DMS153 (cell line): ENCODE measurements at regions not wholly inside any gene's neighbourhood (a gene's known extent, or its start where the extent isn't known, plus 50 kb on each side); places are given as distances from the start of the nearest gene placed in this dataset.
A peak's percentile ranks its signal among the peaks of the same experiment; 100 is the strongest.

Experiments used
- DNase-seq: peaks from one replicate; lab custom pipeline; 2025; lab: John Stamatoyannopoulos, UW

GRCh38 chr1:39107341-39108290 lies 81.5 kb downstream of the NDUFS5 start:
- no peak for DNase-seq

DNA sequence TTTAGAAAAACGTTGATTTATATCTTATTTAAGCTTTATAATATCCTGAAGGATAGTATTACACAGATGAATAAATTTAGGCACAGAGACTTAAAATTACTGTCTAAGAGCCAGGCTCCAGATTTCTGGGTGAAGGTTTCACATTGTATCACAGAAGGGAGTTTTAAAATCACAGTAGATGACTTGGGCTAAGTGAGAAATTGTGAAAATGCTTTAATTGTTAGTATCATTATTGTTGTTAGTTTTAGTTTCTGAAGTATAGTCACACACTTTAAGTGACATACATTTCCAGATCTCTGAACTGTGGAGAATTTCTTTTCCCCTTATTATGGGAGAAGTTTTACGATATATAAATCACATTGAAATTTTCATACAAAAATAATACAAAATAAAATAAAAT lies 83.5 kb downstream of the NDUFS5 start:
- no peak for DNase-seq

- DNase-seq, result no peak
Measured at GRCh38 chr1:39110325-39110851, 84.2 kb downstream of the NDUFS5 start.

GRCh38 chr1:39110882-39111281 lies 84.7 kb downstream of the NDUFS5 start:
- DNase-seq, result no peak

DNA sequence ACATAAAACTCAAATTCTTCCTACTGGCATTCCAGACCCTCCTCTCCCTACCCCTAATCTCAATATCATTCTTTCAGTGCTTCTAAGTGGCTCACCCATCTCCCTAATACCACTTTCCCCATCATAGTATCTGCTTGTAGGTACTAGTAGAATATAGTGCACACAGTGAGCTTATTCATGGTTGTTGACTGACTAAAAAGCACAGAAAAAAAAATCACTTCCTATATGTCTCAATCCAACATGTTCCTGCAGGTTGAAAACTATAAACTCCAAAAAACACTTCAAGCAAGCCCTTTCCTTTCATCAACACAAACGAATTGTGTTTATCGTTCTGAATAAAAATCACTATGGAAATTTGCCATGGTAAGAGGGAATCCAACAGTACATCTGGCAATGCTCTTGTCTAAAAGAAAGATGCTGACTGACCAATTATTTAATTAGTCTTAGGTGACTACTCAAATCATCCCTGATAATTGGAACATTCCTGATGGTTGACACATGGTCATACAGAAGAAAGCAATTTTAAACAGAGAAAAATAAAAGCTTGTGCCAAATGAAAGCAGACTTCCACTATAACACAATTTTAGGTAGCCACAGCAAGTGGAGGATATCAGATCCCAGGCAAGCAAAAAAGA lies 87.1 kb downstream of the NDUFS5 start:
- DNase-seq, result no peak

DNA sequence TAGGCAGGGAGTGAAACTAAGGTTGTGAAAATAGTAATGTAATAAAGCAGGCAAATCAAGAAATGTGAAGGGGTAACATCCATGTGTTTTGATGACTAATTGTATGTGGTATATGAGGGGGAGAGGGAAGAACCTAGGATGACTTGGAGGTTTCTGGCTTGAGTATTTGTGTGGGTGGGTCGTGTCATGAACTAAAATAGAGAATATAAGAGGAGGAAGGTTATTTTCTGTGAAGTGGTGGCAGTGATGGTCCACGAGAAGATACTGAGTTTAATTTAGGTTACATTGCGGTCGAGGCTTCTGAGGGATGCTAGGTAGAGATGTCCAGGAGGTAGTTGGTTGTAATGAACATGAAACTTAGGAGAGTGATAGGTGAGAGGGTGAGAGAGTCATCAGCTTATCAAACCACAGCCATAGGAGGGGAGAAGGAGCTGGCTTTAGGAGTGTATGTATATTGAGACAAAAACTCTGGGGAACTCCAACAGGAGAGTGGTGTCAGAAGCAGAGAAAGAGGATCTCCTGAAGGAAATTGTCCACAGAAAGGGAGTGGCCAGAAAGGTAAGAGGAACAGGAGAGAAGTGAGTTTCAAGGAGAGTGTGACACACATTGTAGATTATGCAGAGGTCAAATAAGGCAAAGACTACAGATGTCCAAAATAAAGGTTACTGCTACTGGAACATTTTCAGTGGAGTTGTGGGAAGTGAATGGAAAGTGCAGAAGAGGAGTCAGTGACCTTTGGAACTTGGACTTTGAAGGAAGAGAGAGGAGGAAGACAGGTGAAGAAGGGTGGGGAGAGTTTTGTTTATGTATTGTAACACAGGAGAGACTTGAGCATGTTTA lies 89.0 kb upstream of the MACF1 start:
- DNase-seq, result no peak

DNA sequence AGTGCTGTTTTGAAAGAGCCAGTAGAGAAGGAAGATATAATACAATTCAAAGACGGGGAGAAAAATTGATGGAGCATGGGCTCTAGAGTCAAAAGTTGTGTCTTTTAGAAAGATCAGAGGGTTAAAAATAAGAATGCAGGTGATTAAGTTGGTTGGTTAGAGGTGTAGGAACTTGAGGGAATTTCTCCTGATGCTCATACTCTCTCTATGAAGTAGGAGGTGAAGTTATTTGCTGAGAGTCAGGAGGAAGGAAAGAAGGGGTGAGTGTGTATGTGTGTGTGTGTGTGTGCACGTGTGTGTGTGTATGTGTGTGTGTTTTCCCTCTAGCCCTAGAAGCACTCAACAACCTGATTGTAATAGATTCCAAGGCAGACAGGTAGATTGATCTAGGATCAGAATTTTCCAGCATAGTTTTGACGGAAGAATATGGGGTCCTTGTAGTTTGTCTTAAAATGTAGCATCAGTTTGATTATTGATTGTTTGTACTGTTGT lies 88.3 kb upstream of the MACF1 start:
- DNase-seq, result no peak

DNA sequence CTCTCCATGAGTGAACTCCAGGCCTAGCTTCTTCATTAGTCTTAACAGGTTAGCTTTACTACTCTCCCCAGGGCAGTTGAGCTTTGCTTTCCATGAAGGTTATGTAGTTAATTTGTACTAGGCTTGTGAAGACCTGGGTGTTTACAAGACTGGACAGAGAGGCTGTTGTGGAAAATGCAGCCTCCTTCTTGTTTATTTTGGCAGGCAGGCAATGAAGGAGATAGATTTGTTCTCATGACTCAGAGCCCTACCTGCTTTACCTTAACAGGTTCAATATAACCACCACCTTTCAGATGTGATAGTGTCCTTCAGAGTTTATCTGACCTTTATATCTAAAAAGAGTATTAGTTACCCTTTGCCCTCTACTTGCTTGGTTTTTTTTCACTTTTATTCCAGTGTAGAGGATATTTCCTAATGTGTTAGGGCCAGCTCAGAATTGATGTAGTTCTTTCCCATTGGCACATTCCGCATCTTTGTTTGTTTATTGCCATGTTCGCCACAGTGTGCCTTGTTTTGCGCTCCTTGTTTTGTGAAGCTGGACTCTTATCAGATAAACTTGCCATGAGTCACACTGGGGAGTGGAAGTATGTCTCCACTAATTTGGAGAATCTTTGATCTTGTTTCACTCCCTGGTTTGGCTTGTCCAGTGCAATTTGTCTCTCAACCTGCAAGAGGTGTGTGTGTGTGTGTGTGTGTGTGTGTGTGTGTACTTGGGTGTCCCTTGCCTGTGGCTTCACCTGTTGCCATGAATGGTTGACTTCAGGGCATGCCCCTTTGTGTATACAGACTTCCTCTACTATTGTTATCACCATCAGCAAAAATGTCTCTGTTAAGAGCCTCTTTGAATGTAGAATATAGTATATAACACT lies 87.4 kb upstream of the MACF1 start:
- peak; percentile 87 for DNase-seq

- no peak for DNase-seq
Measured at GRCh38 chr1:39117899-39118450, 86.5 kb upstream of the MACF1 start.

DNA sequence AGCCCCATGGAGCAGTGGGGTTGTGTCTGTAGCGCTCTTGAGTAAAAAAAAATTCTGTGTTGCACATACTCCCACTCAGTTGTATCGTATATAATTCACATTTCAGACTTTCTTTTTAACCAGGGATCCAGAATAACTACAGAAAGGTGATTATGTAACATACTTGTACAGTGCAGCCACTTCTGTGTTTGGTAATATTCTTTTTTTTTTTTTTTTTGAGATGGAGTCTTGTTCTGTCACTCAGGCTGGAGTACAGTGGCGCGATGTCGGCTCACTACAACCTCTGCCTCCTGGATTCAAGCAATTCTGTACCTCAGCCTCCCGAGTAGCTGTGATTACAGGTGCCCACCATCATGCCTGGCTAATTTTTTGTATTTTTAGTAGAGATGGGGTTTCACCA lies 82.4 kb upstream of the MACF1 start:
- no peak for DNase-seq

DNA sequence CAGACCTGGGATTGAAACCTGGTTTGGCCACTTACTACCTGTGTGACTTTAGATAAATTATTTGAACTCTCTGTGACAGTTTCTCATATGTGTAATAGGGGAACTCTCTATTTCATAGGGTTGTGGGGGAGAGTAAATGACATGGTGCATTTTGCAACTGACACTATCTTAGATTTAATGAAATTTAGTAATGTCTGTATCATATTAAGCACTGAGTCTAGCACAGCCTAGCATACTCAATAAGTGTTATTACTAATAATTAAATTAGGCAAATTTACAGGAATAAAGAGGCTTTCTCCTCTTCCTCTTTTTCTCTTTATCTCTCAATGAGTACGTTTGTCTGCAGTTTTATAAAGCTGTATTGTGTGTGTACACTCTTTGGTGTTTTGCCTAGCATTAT lies 80.2 kb upstream of the MACF1 start:
- no peak for DNase-seq

GRCh38 chr1:39127513-39127912 lies 77.0 kb upstream of the MACF1 start:
- no peak for DNase-seq

DNA sequence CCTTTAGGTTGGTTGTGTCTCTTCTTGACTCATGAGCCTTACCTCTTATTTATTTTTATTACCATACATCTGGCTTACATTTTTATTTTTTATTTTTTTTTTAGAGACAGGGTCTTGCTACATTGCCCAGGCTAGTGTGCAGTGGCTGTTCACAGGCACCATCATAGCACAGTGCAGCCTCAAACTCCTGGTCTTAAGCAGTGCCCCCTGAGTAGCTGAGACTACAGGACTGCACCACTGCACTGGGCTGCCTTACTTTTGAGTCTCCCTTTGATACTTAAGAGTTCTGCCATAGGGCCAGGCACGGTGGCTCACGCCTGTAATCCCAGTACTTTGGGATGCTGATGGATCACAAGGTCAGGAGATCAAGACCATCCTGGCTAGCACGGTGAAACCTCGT lies 76.4 kb upstream of the MACF1 start:
- no peak for DNase-seq

DNA sequence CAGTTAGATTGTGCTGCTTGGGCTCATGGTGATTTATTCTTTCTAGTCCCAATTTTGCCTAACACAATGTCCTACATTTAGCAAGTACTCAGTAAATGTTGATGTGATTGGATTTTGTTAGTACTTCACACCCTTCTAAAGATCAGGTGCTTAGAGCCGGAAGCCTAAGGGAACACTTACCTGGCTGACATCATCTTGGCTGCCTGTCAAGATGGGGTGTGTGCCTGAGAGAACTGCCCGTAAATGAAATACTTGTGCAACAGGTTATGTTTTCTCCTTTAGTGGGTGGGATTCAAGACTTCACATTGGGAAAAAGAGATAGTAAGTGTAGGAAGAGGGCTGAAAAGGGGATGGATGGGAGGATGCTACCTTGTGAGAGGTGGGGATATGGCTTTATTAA lies 75.5 kb upstream of the MACF1 start:
- peak; percentile 98 for DNase-seq

GRCh38 chr1:39129514-39129913 lies 75.0 kb upstream of the MACF1 start:
- DNase-seq, result peak; percentile 33

DNA sequence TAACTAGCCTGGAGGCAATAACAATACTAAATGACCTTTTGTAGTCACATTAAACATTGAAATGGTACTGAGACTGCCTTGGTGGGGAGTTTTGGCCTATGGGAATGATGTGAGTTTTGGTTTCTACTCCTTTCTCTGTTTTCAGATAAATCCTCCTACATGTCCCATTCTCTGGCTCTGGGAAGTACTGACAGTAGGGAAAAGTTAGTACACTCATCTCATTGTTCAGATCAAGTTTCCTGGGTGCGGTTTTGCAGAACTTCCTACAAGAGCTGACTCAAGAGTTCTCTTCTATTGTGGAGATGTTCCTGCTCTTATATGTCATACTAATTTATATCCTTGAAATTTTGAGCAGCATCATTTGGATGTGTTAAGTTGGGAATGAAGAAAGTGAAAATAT lies 74.2 kb upstream of the MACF1 start:
- no peak for DNase-seq

DNA sequence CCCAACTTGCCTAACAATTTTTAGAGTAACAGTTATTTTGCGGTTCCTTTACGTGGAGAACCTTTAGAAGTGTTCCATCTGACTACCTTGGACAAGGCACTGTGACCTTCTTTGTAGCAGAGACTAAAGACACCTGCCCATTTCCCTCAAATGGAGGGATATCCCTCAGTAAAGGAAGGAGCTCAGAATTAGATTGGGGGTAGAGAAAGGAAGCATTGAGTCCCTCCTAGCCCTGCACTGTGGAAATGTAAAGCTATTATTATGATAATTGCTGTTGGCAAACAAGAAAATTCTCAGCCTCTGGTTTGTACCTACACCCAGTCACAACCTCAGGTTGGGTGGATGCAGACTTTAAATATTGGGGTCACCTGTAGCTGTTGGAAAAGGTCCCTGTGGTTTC lies 72.6 kb upstream of the MACF1 start:
- DNase-seq, result no peak

DNA sequence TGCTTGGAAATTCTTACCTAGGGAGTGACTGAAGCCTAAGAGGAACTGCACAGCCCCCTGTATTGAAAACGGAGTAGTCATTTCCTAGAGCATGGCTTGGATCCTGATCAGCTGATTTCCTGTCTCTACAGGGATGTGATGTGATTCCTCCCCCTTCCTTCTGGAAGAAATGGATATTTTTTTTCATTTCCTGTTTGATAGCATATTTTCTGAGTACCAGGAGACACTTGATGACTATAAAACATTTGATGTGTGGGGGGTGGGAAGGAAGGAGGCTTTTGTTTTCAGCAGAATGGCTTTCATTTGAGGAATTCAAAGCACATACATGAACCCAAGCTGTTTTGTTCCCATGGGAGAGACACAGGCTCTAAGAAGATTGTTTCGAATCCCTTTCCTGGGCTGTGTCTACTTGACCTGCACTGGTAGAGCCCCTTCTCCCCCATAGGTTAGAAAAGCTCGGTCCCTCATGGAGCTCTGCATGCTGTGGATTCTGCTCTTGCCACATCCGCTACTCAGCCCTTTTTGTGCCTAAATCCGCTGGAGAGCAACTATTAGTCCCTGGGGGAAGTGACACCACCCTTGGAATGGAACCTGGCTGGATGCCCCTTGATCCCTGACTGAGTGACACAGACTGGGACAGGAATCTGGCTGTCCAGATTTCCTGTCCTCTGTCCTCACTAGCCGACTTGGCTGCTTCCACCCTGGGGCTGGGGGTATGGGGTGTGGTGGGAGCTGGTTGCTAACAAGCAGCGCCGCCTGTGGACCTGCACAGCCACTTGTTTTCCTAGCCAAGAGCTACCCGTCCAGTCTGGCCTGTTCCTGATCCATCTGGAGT lies 71.8 kb upstream of the MACF1 start:
- peak; percentile 97 for DNase-seq

GRCh38 chr1:39133340-39133684 lies 71.2 kb upstream of the MACF1 start:
- no peak for DNase-seq

GRCh38 chr1:39134768-39135333 lies 69.6 kb upstream of the MACF1 start:
- no peak for DNase-seq
